RWPE2 (cell line): ENCODE measurements at regions not wholly inside any gene's neighbourhood (a gene's known extent, or its start where the extent isn't known, plus 50 kb on each side); places are given as distances from the start of the nearest gene placed in this dataset.
"Not testable (repeated sequence)": the region's sequence is repeated elsewhere in the genome, so short reads cannot be mapped to it uniquely, and the experiment has no call there.

ENCODE experiments used
- ATAC-seq: fragments of 200-7000 bp; cut with Tn5 transposase; 3 replicates; pipeline ENCODE4 v1.9.1; 2021; ENCODE audit warnings: low read depth
- DNase-seq: peaks from one replicate; pipeline ENCODE4 v3.0.0-alpha.2; 2020; ENCODE audit warnings: low spot score
- H3K27ac ChIP-seq: fragments of 450-650 bp; 2 replicates; pipeline ENCODE4 v1.5.1; 2017; ENCODE audit warnings: mild to moderate bottlenecking; ENCODE audit not compliant: poor library complexity, severe bottlenecking
- H3K27me3 ChIP-seq: fragments of 250-450 bp; sonication (Bioruptor Pico); 2 replicates; pipeline ENCODE4 v1.5.1; 2021; ENCODE audit warnings: mild to moderate bottlenecking, moderate library complexity; ENCODE audit not compliant: insufficient read depth, poor library complexity, severe bottlenecking
- H3K36me3 ChIP-seq: fragments of 250-450 bp; sonication (Bioruptor Pico); 2 replicates; pipeline ENCODE4 v1.5.1; 2020; ENCODE audit warnings: low read depth, mild to moderate bottlenecking, moderate library complexity
- H3K4me1 ChIP-seq: fragments of 250-450 bp; sonication (Bioruptor Pico); 2 replicates; pipeline ENCODE4 v1.5.1; 2021; ENCODE audit warnings: mild to moderate bottlenecking, moderate library complexity; ENCODE audit not compliant: insufficient read depth, poor library complexity, severe bottlenecking
- H3K4me3 ChIP-seq: fragments of 250-450 bp; sonication (Bioruptor Pico); 2 replicates; pipeline ENCODE4 v1.5.1; 2021; ENCODE audit warnings: mild to moderate bottlenecking, moderate library complexity; ENCODE audit not compliant: severe bottlenecking
- H3K9me3 ChIP-seq: fragments of 250-450 bp; sonication (Bioruptor Pico); 2 replicates; pipeline ENCODE4 v1.5.1; 2021; ENCODE audit warnings: mild to moderate bottlenecking, moderate library complexity; ENCODE audit not compliant: severe bottlenecking
- TF ChIP-seq, protein P1 (sequence below): fragments of 450-650 bp; IDR thresholded peaks from one replicate; pipeline ENCODE4 v1.5.1; 2017; ENCODE audit warnings: mild to moderate bottlenecking, moderate library complexity; ENCODE audit not compliant: poor library complexity, severe bottlenecking

DNA sequence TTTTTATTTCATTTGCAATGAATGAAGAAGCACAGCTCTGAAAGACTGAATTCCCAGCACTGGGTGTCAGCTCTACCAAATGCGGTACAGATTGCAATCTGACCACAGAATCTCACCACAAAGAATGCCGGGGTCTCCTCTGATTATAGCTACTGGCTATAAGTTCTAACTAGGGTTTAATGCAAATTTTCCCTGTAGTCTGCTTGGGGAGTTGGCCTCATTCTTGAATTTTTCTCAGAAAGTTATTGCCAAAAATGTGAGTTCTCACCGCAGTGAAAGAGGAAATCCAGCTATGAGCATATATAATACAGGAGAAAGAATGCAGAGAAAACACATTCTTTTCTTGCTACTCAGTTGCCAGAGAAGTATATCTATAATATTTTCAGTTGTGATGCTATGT is 1255.7 kb upstream of the LRRTM3 start:
- Histone ChIP-seq H3K9me3 (no peaks in the 10 kb centered on the region), H3K27me3 (no peaks in the 10 kb centered on the region), H3K36me3 (no peaks in the 10 kb centered on the region), H3K4me3 (no peak overlapping the region), H3K4me1 (no peaks in the 10 kb centered on the region), H3K27ac (no peak overlapping the region)
- no peak for DNase-seq
- ATAC-seq = no peak
- TF ChIP-seq, protein P1, sequence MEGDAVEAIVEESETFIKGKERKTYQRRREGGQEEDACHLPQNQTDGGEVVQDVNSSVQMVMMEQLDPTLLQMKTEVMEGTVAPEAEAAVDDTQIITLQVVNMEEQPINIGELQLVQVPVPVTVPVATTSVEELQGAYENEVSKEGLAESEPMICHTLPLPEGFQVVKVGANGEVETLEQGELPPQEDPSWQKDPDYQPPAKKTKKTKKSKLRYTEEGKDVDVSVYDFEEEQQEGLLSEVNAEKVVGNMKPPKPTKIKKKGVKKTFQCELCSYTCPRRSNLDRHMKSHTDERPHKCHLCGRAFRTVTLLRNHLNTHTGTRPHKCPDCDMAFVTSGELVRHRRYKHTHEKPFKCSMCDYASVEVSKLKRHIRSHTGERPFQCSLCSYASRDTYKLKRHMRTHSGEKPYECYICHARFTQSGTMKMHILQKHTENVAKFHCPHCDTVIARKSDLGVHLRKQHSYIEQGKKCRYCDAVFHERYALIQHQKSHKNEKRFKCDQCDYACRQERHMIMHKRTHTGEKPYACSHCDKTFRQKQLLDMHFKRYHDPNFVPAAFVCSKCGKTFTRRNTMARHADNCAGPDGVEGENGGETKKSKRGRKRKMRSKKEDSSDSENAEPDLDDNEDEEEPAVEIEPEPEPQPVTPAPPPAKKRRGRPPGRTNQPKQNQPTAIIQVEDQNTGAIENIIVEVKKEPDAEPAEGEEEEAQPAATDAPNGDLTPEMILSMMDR = no peak

DNA sequence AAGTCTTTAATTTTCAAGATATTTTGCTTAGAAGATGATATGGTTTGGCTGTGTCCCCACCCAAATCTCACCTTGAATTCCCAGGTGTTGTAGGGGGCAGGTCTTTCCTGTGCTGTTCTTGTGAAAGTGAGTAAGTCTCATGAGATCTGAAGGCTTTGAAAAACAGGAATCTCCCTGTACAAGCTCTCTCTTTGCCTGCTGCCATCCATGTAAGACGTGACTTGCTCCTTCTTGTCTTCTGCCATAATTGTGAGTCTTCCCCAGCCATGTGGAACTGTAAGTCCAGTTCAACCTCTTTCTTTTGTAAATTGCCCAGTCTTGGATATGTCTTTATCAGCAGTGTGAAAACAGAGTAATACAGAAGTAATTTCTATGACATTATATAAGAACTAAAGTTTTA is 1255.2 kb upstream of the LRRTM3 start:
- ATAC-seq, H3K9me3 ChIP-seq, H3K27me3 ChIP-seq, H3K36me3 ChIP-seq, H3K4me1 ChIP-seq, H3K4me3 ChIP-seq, DNase-seq, H3K27ac ChIP-seq: not testable (repeated sequence)

DNA sequence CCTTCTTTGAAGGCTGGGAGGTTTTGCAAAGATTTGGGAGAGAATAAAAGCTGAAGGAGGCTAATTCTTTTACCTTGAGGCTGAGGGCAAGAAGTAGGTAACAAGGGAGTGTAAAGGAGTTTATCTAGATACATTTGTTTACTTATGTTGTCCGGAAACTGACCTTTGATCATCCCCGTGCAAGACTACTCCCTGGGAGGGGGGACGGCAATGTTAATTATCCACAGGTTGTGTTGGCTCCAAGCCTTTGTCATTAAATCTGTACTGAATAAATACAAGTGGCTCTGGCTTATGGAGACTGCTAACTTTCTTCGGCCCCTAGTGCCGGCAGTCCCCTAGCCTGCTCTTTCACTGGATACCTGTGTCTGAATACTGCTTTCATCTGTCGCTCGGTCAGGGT is 1250.6 kb upstream of the LRRTM3 start:
- Histone ChIP-seq H3K4me3 (no peak overlapping the region), H3K9me3 (no peaks in the 10 kb centered on the region), H3K27ac (no peak overlapping the region), H3K36me3 (no peaks in the 10 kb centered on the region), H3K27me3 (no peaks in the 10 kb centered on the region), H3K4me1 (no peaks in the 10 kb centered on the region)
- TF ChIP-seq, protein P1 = no peak
- DNase-seq (no peak), ATAC-seq (no peak)

DNA sequence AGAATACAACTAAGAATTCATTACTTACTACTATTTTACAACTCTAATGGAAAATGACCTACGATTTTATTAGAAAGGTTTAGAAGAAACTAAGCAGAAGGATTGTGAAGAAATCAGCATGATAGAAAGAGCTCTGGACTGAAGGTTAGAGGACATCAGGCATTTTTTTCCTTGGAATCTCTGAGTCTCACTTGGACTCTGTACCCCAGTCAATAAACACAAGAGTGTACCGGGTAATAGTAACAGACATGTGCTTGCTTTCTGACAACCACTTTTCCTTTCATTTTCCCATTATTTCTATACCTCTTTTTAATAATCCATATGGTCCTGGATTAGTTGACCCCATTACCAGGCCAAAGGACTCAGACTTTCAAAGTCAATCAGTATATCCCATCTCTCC is 1240.9 kb upstream of the LRRTM3 start:
- H3K27me3 ChIP-seq = no peaks in the 10 kb centered on the region
- TF ChIP-seq, protein P1 = no peak
- no peaks in the 10 kb centered on the region for H3K4me1 ChIP-seq
- no peak for ATAC-seq
- no peak for DNase-seq
- no peak overlapping the region for H3K4me3 ChIP-seq
- H3K9me3 ChIP-seq = no peaks in the 10 kb centered on the region
- H3K27ac ChIP-seq = no peak overlapping the region
- H3K36me3 ChIP-seq = no peaks in the 10 kb centered on the region

DNA sequence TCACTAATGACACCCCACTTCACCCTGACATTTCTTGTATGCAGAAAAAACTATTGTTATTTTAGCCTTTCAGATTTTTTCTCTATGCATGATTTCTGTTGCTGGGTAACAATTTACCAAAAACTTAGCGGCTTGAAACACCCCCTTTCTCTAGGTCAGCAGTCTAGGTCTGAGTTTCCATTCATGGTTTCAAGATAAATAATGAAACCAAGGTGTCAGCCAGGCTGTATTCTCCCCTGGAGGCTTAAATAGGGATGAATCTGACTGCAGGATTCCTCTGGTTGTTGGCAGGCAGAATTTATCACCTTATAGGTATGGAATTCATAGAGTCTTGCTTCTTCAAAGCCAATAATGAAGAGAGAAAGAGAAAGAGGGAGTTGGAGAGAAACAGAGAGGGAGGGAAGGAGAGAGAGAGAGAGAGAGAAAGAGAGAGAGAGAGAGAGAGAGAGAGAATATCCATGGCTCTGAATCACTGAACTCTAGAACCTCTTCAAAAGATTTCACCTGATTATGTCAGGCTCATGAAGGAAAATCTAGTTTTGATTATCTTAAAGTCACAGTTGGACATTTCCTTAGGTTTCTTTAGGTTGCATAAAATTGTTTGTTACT is 1224.6 kb upstream of the LRRTM3 start:
- H3K27ac ChIP-seq = no peak overlapping the region
- H3K36me3 ChIP-seq = no peaks in the 10 kb centered on the region
- TF ChIP-seq, protein P1 = no peak
- no peaks in the 10 kb centered on the region for H3K9me3 ChIP-seq
- DNase-seq (no peak), ATAC-seq (no peak)
- H3K4me1 ChIP-seq = no peaks in the 10 kb centered on the region
- no peaks in the 10 kb centered on the region for H3K27me3 ChIP-seq
- no peak overlapping the region for H3K4me3 ChIP-seq
